Tibial nerve (tissue), 4 donors: ENCODE measurements at regions not wholly inside any gene's neighbourhood (a gene's known extent, or its start where the extent isn't known, plus 50 kb on each side); places are given as distances from the start of the nearest gene placed in this dataset.

Experiments used
- EP300 ChIP-seq, 2 donors: sonication (generic); formaldehyde crosslinking; IDR thresholded peaks; one replicate each; pipeline ENCODE4 v1.6.1; 2017; ENCODE audit warnings: antibody characterized with exemption in 2 of 2, mild to moderate bottlenecking in 1 of 2
- POLR2A ChIP-seq, 2 donors: fragments of 450-650 bp; IDR thresholded peaks; one replicate each; pipeline ENCODE4 v1.6.1; 2017; ENCODE audit warnings: antibody characterized with exemption in 2 of 2, mild to moderate bottlenecking in 2 of 2, moderate library complexity in 2 of 2
- TF ChIP-seq, protein P1 (sequence below), 5 experiments: fragments of 200-600 bp in 3 of 5; fragments of 450-650 bp in 2 of 5; sonication (generic) in 3 of 5; IDR thresholded peaks; one replicate each; pipeline ENCODE4 v1.5.1; 2016 to 2019; ENCODE audit warnings: antibody characterized with exemption in 5 of 5, mild to moderate bottlenecking in 3 of 5, moderate library complexity in 2 of 5

DNA sequence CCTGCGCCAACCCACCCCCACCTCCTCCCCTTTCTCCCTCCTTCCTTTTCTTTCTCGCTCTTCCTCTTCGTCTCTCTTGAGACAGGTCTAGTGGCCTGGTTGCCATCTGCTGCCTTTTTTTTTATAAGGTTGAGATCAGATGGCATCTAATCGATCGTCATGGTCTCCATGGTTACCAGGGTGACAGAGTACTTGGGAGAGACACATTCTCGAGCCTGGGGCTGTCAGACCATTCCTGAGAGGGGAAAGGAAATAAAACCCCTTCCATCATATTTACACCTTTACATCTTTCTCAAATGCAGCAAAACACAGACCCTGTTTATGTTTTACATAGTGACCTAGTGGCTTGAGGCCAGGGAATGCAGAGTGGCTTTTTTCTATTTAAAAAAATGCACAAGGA lies 53.5 kb upstream of the SLC22A15 start:
- TF ChIP-seq POLR2A (IDR thresholded peaks at IDR 0.05) (no peak), EP300 (IDR thresholded peaks at IDR 0.05) (no peak)
- TF ChIP-seq, protein P1, sequence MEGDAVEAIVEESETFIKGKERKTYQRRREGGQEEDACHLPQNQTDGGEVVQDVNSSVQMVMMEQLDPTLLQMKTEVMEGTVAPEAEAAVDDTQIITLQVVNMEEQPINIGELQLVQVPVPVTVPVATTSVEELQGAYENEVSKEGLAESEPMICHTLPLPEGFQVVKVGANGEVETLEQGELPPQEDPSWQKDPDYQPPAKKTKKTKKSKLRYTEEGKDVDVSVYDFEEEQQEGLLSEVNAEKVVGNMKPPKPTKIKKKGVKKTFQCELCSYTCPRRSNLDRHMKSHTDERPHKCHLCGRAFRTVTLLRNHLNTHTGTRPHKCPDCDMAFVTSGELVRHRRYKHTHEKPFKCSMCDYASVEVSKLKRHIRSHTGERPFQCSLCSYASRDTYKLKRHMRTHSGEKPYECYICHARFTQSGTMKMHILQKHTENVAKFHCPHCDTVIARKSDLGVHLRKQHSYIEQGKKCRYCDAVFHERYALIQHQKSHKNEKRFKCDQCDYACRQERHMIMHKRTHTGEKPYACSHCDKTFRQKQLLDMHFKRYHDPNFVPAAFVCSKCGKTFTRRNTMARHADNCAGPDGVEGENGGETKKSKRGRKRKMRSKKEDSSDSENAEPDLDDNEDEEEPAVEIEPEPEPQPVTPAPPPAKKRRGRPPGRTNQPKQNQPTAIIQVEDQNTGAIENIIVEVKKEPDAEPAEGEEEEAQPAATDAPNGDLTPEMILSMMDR (IDR thresholded peaks at IDR 0.05), result no peak
